ENCODE measurements at regions not wholly inside any gene's neighbourhood (a gene's known extent, or its start where the extent isn't known, plus 50 kb on each side); places are given as distances from the start of the nearest gene placed in this dataset.

DNA sequence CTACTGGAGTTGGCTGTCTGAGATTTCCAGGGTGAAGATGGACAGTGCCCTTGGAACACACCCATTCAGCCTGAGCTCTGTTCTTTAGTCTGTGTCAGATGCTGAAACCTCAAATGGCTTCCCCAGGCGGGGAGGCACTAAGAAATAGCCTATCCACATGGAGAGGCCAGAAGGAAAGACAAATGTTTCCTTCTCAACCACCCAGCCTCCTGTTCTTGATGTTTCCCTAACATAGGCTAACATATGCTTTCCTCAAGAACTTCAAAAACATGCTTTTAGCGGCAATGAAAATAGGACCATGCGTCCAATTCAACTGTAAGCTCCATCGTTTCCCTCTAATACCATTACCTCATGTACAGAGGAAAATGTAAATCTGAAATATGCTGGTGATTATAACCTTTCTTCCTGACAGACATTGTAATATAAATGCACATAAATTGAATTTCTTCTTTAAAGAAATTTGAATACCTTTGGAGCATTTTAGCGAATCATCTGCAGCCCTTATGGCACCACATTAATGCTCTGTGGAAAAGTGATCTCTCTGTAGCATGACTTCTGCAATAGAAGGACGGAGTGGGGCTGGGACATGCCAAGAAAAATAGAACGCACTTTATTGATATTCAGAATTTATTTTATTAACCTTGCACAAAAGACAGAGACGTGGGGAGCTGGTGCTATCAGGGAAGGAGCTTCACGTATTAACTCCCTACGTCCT, 60.1 kb downstream of the IRX3 start:
- Histone ChIP-seq H4K91ac (ENCODE audit: insufficient read depth, low read depth, low read length) (no peak overlapping the region), H3K18ac (ENCODE audit: low read depth, low read length) (no peak overlapping the region), H4K5ac (ENCODE audit: low read depth, low read length) (no peak overlapping the region), H2AK9ac (replicated peaks; ENCODE audit: low read depth, low read length, poor library complexity) (no peak overlapping the region), H3K23ac (ENCODE audit: low read depth, low read length) (no peak overlapping the region), H3K4me3 (ENCODE audit: insufficient read depth, low read depth, low read length) (no peak overlapping the region), H4K20me1 (ENCODE audit: insufficient read depth, low read length) (no peaks in the 10 kb centered on the region), H3K56ac (ENCODE audit: extremely low read depth, insufficient read depth, low read length) (no peak overlapping the region), H2BK5ac (ENCODE audit: low read depth, low read length, poor library complexity, severe bottlenecking) (no peak overlapping the region), H3K27ac (ENCODE audit: insufficient read depth, low read length) (no peak overlapping the region), H2AFZ (replicated peaks; ENCODE audit: low read length, poor library complexity) (no peak overlapping the region), H3K14ac (replicated peaks; ENCODE audit: low read depth, low read length) (no peak overlapping the region), H4K8ac (ENCODE audit: low read depth in 2 of 2, low read length in 2 of 2) (no peak overlapping the region), H3K9me3 (ENCODE audit: control insufficient read depth, insufficient read depth, low read length) (no peaks in the 10 kb centered on the region), H3K79me1 (ENCODE audit: low read depth in 1 of 2, low read length in 2 of 2) (no peaks in the 10 kb centered on the region), H3K36me3 (ENCODE audit: control insufficient read depth, insufficient read depth, low read length) (no peaks in the 10 kb centered on the region), H2BK20ac (ENCODE audit: low read depth, low read length) (no peak overlapping the region), H3K4me2 (ENCODE audit: low read depth, low read length) (no peak overlapping the region), H3K27me3 (ENCODE audit: control insufficient read depth, insufficient read depth, low read length) (peaks cover under 1% of the 10 kb centered on the region), H3K4ac (ENCODE audit: low read depth, low read length) (no peak overlapping the region), H3K4me1 (ENCODE audit: control insufficient read depth, insufficient read depth, low read length) (no peaks in the 10 kb centered on the region), H2AK5ac (ENCODE audit: low read depth, low read length) (no peak overlapping the region), H3K9me1 (ENCODE audit: insufficient read depth, low read length) (no peaks in the 10 kb centered on the region), H2BK15ac (ENCODE audit: low read depth, low read length) (no peak overlapping the region), H3K9ac (ENCODE audit: low read depth, low read length) (no peak overlapping the region), H2BK120ac (ENCODE audit: low read depth, low read length) (no peak overlapping the region)
- no peak for DNase-seq
- intact Hi-C loops (cut with micrococcal nuclease) (no loop called here), dilution Hi-C loops (cut with HindIII; ENCODE audit: low sequenced_read_pairs, unreplicated experiment) (no loop called here), in situ Hi-C loops (cut with MboI; ENCODE audit: low sequenced_read_pairs) (no loop called here)
- ChIA-PET CTCF (no interaction called here), POLR2A (ENCODE audit: unreplicated experiment) (no interaction called here)
- BruUV-seq (replicated peaks): no TSS peak
- ATAC-seq (ENCODE audit: low read depth): no peak
- no CpG with 5 or more reads among the region's 10 CpGs for WGBS, 2 experiments (ENCODE audit: extremely low coverage in 2 of 2, insufficient read length in 1 of 2)
- TF ChIP-seq RFX5 (IDR thresholded peaks at IDR 0.05; ENCODE audit: low read depth, low read length): no peak
- no peak for TF ChIP-seq RCOR1 (IDR thresholded peaks at IDR 0.05; ENCODE audit: insufficient replicate concordance, low read length)
- TF ChIP-seq, protein P1, sequence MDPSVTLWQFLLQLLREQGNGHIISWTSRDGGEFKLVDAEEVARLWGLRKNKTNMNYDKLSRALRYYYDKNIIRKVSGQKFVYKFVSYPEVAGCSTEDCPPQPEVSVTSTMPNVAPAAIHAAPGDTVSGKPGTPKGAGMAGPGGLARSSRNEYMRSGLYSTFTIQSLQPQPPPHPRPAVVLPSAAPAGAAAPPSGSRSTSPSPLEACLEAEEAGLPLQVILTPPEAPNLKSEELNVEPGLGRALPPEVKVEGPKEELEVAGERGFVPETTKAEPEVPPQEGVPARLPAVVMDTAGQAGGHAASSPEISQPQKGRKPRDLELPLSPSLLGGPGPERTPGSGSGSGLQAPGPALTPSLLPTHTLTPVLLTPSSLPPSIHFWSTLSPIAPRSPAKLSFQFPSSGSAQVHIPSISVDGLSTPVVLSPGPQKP (IDR thresholded peaks at IDR 0.05; ENCODE audit: borderline replicate concordance, low read depth, low read length): no peak
- TF ChIP-seq, protein P2, sequence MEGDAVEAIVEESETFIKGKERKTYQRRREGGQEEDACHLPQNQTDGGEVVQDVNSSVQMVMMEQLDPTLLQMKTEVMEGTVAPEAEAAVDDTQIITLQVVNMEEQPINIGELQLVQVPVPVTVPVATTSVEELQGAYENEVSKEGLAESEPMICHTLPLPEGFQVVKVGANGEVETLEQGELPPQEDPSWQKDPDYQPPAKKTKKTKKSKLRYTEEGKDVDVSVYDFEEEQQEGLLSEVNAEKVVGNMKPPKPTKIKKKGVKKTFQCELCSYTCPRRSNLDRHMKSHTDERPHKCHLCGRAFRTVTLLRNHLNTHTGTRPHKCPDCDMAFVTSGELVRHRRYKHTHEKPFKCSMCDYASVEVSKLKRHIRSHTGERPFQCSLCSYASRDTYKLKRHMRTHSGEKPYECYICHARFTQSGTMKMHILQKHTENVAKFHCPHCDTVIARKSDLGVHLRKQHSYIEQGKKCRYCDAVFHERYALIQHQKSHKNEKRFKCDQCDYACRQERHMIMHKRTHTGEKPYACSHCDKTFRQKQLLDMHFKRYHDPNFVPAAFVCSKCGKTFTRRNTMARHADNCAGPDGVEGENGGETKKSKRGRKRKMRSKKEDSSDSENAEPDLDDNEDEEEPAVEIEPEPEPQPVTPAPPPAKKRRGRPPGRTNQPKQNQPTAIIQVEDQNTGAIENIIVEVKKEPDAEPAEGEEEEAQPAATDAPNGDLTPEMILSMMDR (conservative IDR thresholded peaks at IDR 0.05; ENCODE audit: low read depth, low read length): no peak
- TF ChIP-seq, protein P3, sequence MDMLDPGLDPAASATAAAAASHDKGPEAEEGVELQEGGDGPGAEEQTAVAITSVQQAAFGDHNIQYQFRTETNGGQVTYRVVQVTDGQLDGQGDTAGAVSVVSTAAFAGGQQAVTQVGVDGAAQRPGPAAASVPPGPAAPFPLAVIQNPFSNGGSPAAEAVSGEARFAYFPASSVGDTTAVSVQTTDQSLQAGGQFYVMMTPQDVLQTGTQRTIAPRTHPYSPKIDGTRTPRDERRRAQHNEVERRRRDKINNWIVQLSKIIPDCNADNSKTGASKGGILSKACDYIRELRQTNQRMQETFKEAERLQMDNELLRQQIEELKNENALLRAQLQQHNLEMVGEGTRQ (IDR thresholded peaks at IDR 0.05; ENCODE audit: low read depth, low read length): no peak
- no peak for TF ChIP-seq CHD1 (IDR thresholded peaks at IDR 0.05; ENCODE audit: low read depth, low read length)
- TF ChIP-seq MXI1 (IDR thresholded peaks at IDR 0.05; ENCODE audit: borderline replicate concordance, low read depth, low read length): no peak
